Vagina (tissue), 2 donors: ENCODE measurements at regions not wholly inside any gene's neighbourhood (a gene's known extent, or its start where the extent isn't known, plus 50 kb on each side); places are given as distances from the start of the nearest gene placed in this dataset.

Source experiments
- CTCF ChIP-seq, 3 experiments: fragments of 450-650 bp in 2 of 3; fragments of 200-600 bp in 1 of 3; sonication (generic) in 1 of 3; IDR thresholded peaks; one replicate each; pipeline ENCODE4 v1.5.1; 2017 to 2019; ENCODE audit warnings: antibody characterized with exemption in 3 of 3, mild to moderate bottlenecking in 2 of 3, moderate library complexity in 2 of 3
- POLR2AphosphoS5 ChIP-seq, 2 donors: sonication (generic); formaldehyde crosslinking; IDR thresholded peaks; one replicate each; pipeline ENCODE4 v1.9.0; 2017; ENCODE audit warnings: antibody characterized with exemption in 2 of 2, mild to moderate bottlenecking in 2 of 2, low read depth in 1 of 2; ENCODE audit not compliant: insufficient read depth in 1 of 2

- peak; percentile 23 to 68 for TF ChIP-seq POLR2AphosphoS5 (IDR thresholded peaks at IDR 0.05; ENCODE audit: insufficient read depth in 1 of 2, low read depth in 1 of 2)
- no peak for TF ChIP-seq CTCF (IDR thresholded peaks at IDR 0.05)
Observed at GRCh38 chr7:112596260-112596659, 115.5 kb downstream of the LSMEM1 start.
